ENCODE measurements at regions not wholly inside any gene's neighbourhood (a gene's known extent, or its start where the extent isn't known, plus 50 kb on each side); places are given as distances from the start of the nearest gene placed in this dataset.
"Not testable (repeated sequence)": the region's sequence is repeated elsewhere in the genome, so short reads cannot be mapped to it uniquely, and the experiment has no call there.

DNA sequence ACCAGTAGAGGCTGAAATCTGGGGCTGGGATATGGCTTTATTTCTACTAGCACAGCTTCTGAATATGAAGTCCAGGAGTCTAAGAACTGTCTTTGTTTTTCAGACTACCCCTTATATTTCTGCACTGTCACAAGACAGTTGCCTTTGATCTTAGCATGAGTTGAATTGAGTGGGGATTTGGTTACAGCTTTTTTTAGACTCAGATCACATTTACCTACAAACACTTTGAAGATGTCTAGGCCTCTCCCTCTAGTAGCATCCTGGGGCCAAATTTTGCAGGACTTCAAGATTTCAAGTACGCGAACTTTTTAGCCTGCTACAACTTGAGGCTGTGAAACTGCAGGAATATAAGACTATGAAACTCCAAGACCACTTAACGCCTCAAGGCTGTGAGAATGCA is 240.2 kb downstream of the NEBL start:
- no peak for DNase-seq (ENCODE audit: low spot score)

DNA sequence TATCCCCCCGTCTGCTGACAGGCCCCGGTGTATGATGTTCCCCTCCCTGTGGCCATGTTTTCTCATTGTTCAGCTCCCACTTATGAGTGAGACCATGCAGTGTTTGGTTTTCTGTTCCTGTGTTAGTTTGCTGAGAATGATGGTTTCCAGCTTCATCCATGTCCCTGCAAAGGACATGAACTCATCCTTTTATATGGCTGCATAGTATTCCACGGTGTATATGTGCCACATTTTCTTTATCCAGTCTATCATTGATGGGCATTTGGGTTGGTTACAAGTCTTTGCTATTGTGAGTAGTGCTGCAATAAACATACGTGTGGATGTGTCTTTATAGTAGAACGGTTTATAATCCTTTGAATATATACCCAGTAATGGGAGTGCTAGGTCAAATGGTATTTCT is 244.7 kb downstream of the NEBL start:
- DNase-seq (ENCODE audit: low spot score) = not testable (repeated sequence)

DNA sequence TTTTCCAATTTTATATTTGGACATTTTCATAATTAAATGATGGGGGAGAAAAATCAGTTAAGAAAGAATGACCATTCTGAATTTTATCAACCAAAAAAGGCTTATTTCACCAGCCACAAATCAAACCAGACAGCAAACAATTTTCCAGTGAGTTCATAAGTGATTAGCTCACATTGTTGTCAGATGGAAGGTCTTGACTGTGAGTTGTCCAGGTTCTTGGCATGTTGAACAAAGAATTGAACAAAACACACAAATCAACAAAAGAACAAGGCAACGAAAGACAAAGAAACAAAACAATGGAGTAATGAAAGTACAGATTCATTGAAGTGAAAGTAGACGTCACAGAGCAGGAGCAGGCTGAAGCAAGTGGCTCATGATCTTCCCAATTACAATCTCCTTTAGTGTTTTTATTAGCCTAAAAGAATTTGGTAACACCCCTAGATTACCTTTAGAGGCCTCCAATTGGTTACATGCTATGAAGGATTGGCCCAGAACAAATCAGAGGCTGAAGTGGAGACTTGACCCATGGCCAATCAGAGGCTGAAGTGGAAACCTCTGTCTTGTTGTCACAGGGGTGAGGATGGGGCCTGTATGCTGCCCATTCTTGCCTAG is 248.7 kb downstream of the NEBL start:
- no peak for DNase-seq (ENCODE audit: low spot score)

DNA sequence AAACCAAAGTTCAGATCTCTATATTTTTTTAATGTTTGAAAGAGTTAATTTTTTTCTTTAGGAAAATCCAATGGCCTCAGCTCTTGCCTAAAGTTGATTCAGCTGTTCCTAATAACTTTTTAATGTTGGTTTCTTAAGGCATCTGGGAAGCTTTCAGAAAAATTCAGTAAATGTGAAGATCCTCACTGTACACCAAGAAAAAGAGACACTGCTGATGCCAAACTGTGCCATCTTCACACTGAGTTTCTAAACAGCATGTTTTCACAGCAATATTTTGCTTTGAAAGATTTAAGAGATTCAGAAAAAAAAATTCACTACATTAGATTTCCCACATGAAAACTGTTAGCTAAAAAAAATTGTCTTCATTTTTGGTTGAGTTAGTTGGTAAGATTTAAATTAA is 249.4 kb downstream of the NEBL start:
- no peak for DNase-seq (ENCODE audit: low spot score)

DNA sequence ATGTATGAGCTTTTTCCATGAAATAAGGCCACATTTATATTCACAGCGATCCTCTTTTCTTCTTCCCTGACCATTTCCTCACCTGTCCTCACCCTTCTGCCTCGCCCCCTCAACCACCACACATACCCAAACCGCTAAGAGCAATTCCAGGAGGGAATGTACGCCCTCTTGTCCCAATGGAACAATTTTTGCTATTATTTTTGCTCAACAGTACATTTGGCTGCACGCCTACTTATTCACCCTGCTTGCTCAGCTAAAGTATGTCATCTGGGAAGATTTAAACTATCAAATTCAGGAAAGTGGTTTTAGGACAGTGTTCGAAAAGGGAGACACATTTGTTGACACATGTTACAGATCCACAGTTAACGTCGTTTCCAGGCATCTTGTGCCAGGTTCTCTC is 252.7 kb downstream of the NEBL start:
- DNase-seq (ENCODE audit: low spot score) = no peak

DNA sequence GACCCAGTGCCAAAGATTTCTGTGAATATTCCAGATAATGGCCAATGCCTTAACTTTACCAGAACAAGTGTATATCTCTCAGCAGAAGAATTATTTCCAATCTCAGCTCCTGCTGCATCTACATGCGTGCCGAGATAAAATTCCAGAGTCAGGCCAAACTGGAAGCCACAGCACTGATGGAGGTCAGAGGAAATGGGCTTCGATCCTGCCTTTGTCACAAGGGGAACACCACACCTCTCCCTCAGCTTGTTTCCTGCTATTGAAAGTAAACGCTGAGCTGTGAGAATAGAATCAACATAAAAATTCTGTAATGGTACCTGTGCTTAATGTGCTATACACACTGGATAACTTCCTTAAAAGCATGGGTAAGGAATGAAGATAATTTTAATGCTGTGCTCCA is 255.5 kb downstream of the NEBL start:
- no peak for DNase-seq (ENCODE audit: low spot score)

DNA sequence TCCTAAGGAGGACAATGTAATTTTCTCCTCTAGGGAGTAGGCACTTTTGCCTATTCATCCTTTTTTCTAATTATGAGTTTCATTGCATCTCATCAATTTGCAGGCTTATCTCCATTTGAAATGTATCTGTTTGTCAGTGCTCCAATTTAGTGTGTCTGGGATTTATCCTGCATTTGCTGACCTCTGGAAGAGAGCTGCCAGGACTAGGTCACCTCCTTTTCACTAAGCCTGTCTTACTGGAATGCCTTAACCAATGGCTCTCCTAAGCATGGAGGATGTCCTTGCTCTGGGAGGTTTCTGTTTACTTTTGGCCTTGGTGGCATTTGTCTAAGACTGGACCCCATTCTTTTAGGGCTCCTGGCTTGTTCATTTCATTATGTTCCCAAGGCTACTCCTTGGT is 261.5 kb downstream of the NEBL start:
- DNase-seq (ENCODE audit: low spot score) = no peak

DNA sequence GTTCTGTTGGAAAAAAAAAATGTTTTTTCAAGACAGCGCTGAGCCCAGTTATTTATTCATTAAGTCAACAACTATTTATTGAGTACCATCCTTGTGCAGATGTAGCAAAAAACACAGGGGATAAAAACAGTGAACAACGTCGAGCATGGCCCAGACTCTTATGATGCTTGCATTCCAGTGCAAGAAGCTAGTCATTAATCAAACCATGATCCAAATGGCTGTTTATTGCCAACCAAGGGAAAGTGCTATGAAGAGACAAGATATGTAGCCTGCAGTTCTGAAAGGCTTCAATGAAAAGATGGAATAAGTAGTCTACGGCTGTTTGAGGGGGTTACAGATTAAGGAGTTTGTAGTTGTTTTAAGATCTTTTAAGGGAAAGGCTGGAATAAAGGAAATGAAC is 262.3 kb downstream of the NEBL start:
- DNase-seq (ENCODE audit: low spot score) = no peak

DNA sequence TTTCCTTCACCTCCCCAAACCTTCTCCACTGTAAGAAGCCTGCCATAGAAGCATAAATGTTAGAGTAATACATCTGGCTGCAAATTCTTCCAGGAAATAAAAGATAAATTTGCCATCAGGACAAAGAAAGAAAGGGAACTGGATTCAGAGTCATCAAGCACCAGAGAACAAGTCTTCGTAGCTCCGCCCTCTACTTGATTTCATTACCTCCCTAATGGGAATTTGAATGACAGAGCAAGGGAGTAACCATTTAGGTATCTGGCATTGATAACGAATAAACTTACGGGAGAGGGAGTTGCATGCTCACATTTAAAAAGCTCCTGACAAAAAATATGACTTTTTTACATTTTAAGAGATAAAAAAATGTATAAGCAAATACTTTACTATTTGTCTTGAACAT is 263.4 kb downstream of the NEBL start:
- DNase-seq (ENCODE audit: low spot score) = no peak

DNA sequence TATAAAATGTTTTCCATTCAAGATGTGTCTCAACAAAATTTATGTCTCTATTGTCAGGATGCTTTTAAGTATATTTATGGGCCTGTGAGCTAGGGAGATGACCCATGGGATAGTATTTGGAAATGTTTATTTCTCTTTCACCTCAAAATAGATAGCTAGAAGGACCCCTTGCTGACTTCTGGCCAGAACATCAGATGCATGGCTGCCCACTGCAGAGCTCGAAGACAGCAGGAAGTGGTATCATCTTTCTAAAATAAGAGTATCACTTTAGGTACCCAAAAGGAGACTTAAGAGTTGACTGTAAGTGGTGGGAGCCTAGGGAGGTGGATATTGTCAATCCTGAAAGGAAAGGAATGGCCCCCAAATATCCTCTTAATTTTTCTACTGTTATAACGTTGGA is 264.4 kb downstream of the NEBL start:
- no peak for DNase-seq (ENCODE audit: low spot score)

DNA sequence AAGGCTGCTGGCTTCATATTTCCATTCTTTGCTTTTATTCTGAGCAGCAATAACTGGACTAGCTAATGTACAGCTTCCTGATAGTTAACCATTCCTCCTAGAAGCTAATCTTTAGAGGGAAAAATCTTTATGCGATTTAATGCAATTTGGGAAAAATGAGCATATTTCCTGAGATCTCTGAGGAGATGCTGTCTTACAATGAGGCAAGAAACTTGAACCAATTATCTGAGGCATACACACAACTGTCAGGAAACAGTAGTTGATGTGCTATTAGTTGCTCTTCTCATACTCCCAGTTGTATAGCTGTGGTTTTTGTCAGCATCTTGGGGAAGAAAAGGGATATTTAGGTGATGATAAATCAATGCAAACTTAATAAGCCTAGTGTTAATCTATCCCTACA is 265.9 kb downstream of the NEBL start:
- DNase-seq (ENCODE audit: low spot score) = no peak

DNA sequence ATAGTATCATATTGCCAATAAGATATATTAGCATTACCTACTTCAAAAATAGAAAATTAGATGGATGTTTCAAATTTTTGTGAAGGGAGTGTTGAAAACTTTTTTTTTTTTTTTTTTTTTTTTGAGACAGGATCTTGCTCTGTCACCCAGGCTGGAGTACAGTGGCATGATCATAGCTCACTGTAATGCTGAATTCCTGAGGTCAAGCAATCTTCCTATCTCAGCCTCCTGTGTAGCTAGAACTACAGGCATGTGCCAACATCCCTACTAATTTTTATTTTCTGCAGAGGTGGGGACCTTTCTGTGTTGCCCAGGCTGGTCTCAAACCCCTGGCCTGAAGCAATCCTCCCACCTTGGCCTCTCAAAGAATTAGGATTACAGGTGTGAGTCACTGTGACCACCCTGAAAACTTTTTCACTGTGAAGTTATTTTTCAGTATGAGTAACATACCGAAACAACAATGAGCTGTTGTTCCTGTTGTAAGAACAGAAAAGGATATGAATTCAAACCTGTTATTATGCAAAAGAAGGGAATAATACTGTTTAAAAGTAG is 266.9 kb downstream of the NEBL start:
- DNase-seq (ENCODE audit: low spot score) = no peak

DNA sequence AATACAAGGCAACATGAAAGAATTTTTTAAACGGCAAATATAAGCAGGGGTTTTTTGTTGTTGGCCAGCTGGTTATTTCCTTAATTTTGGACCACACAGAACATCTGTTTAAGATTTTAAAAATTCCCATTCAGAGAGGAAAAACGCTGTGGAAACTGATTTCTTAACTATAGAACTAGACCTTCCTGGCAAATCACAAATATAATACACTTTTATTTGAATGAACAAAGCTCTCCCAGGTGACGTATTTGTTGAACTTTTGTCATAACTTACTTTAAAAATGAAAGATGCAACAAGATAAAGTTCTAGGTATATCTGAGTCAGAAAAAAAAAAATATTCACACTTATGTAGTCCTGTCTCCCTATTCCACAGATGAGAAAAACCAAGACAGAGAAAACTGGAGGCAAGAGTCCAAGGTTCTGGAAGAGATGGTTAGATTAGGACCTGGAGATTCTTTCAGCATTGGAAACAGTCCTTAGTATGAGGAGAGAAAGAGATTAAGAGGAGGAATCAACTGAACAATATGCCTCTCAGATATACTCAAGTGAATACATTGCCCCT is 269.1 kb downstream of the NEBL start:
- no peak for DNase-seq (ENCODE audit: low spot score)

DNA sequence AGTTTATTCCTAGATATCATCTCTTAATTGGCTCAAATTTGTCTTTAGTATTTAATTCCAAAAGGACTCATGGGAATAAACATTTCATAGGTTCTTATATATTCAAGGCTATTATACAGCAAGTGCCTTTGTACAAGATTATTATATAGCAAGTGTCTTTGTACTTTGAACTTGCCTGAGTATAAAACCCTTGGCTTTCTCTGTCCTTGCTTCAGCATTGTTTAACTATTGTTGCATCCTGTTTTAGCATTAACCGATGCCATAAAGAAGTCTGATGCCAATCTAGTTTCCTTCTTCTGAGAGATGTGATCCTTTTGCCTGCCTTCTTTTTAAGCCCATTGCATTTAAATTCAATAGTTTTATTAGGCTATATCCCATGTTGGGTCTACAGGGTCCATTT is 270.0 kb downstream of the NEBL start:
- no peak for DNase-seq (ENCODE audit: low spot score)

DNA sequence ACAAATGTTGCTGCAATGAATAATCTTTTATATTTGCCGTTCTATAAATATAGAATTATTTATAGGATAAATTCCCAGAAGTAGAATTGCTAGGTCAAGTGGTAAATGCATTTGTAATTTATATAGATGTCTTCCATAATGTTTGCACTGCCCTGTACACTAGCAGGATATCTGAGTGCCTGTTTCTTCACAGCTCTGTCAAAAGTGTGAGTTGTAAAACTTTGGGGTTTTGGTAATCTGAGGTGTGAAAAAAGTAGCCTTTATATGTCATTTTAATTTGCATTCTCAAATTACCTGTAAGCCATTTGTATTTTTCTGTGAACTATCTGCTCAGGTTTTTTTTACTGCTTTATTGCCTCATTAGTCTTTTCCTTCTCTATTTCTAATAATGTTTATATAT is 271.2 kb downstream of the NEBL start:
- DNase-seq (ENCODE audit: low spot score) = no peak

DNA sequence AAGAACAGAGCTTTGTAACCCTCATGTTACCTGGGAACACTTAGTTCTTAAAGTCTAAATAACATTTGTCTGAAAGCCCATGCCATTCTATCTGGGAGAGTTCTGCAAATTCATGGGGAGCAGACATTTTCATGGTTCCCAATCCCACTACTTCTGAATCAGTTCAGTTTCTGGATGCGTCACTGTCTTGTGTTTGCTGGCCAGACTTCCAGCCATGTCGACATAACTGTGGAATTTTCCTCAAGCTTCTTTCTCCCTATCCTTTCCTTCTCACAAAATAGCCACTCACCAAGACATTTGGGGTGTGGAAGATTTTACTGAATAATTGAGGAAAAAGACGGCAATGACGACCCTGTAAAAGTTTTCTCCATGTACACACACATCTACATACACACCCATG is 272.5 kb downstream of the NEBL start:
- DNase-seq (ENCODE audit: low spot score) = no peak

DNA sequence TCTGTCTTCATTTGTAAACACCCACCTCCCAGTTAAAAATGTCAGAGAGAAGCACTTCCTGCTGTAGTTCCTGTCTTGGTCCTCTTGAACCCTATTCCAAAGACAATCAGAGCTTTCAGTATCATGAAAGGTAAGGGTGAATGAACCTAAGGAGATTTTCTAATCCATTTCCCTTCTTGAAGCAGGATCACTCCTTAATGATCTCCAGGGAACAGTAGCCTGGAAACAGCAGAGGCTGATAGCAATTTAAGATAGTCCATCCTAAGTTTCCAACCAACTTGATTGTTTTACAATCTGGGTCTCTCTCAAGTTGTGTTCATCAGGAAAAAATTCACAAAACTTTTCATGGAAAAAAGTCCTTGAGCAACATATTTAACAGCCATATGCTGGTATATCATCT is 273.6 kb downstream of the NEBL start:
- no peak for DNase-seq (ENCODE audit: low spot score)

DNA sequence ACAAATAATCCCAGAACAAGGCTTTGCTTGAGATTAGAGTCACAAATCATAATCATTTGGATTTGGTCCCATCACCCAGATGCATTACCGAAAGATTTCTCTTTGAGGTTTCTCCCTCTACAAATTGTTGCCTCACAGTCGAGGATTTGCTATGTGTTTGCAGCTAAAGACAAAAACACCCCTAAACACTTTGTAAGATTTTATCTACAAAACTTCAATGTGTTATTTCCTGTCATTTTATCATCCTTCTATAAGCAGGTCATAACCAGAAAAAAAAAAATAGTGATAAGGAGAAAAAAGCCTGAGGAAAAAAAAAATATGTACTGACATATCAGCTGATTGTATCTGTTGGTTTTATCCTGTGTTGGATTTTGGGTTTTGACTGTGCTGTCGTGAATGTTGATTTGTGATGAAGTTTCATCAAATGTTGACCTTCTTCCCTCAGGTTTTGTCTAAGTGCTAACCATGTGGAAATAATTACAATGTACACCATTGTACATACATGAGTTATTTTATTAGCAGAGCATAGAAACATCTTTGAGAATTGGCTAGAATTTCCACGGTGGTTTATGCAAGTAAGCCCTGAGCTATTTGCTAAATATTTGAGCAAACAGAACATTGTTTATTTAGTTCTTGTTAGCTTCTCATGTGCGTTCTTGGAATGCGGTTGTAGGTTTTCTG is 274.4 kb downstream of the NEBL start:
- DNase-seq (ENCODE audit: low spot score) = no peak

DNA sequence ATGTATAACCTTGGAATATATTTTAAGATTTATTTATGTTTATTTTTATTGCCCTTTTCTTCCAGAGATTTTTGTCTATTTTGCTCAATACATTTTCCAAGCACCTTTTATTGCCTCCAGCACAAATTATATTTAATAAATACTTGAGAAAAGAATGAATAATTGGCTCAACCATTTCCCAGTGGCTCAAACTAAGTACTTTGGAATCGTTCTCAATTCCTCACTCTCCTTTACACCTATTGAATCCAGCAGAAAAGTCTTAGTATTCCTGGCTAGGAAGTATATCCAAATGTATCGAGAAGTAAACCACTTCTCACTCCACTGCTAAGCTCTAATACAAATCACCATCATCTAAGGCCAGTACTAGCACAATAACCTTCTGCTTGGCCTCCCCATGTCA is 276.1 kb downstream of the NEBL start:
- no peak for DNase-seq (ENCODE audit: low spot score)

DNA sequence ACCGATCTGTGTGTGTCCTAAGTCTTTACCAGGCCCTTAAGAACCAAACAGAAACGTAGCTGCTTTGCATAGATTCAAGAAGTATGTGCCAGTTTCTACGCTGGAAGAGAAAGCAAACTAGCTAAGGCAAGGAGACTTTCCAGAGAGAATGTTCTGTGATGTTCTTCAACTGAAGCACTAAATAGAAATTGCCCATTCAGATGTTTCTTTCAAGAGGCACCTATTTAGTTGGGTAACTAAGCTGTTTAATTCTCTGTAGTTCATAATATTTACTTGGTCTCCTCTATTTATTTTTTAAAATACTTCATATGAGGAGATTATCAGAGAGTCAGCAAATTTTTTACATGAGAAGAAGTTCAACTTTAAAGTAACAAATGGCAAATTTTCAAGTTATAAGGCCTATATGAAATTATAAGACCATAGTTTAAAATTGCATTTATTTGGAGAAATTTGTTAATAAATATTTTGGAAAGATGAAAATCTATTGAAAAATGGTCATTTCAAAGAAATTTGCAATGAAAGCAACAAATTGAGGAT is 279.0 kb downstream of the NEBL start:
- DNase-seq (ENCODE audit: low spot score) = no peak

DNA sequence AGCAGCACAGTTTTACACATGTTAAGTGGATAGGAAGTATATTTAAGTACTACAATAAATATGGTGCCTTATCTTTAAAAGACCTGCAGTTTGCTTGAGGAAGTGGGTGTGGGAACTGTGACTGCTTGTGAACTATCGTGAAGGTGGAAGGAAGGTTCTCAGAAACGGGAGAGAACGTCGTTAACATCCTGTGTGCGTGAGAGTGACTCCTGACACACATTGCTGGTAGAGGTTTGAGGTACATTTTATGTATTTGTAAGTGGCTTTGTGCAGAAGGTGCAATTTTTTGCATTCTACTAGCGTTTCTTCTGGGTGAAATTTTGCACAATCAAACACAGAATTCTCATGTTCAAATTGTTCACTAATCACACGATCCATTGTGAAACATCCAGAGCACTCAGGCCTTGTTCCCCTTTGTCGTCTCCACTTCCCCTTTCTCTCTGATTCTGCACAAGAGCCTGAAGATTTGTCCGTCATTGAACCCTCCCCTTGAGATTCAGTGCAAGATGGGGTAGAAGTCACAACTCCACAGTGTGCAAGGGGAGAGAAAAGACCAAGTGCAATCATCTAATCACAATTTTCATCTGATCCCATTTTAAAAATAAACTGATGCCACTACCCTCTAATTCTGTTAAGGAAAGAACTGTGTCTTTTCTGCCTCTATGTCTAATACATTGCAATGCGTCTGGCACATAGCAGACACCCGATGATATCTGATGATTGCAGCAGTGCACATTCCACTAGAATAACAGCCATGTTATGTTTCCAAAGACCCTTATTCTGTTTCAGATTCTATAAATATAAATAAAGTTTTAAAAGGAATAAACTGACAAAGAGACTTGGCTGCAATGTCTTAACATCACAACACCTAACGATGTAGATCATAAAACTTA is 279.9 kb downstream of the NEBL start:
- no peak for DNase-seq (ENCODE audit: low spot score)

DNA sequence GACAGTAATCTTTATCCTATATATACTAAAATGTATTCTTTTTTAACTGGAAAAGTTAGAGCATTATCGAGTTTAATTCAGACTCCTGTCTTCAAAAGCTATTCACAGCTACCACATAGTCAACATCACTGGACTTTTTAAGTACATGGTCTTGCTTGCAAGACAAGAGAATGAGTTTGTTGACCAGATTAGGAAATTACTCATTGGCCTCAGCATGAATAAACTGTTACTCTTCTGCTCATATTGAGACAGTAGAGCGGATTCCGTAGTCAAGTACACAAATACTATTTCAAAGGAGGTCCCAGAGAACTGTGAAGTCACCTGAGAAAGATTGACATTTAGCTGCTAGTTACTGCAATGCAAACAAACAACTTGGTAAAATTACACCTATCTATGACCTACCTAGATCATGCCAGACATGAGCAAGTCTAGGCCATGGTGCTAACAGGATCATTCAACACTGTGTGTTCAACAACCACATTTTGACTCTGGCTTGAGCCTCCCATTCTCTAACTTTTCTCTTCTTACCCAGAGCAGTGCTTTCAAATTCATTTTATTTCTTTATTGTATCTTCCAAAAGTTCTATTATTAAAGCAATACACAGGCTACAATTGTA is 280.9 kb downstream of the NEBL start:
- no peak for DNase-seq (ENCODE audit: low spot score)

All from D341Med (cell line).